HG03103 (cell line): ENCODE measurements at regions not wholly inside any gene's neighbourhood (a gene's known extent, or its start where the extent isn't known, plus 50 kb on each side); places are given as distances from the start of the nearest gene placed in this dataset.

Source experiments
- ATAC-seq: cut with Tn5 transposase; IDR thresholded peaks from one replicate; pipeline ENCODE4 v1.9.1; 2021; ENCODE audit warnings: low read depth; ENCODE audit not compliant: unreplicated experiment

- ATAC-seq = no peak
Measured at GRCh38 chr6:22221211-22221610, 75.6 kb downstream of the PRL start.

DNA sequence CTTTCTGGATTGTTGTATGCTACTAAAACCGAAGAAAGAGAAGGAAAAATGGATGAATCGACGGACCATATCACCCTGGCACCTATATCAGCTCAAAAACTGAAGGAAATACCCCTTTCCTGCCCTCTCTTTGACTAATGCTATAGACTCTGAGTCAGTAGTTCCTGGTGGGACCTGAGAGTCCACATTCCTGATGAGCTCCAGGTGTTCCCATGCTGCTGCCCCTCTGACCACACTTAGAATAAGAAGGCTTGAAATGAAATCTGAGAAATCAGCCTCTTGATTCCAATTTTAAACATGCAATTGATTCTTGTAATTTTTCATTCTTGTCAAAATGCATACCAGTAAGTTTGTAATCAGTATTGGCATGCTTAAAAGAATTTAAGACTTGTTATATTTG, 75.2 kb downstream of the PRL start:
- ATAC-seq = no peak

DNA sequence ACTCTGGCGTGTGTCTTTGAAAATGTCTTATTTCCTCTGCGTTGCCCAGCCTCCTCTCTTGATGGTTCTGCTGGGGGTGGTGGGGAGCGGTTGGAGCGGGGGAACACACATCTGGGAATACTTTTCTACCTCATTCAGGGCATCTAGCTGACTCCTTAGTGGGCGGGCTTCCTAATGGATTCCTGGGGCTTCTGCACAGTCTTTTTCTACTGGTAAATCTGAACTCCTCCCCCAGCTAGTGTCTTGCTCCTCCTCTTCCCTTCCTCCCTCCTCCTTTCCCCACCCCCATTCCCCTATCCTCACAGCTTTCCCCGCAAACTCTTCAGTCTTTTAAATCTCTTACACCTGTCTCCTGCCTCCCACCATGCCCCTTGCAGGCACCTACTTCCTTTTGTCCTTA, 74.4 kb downstream of the PRL start:
- ATAC-seq = no peak

GRCh38 chr6:22227824-22228610, 68.8 kb downstream of the PRL start:
- ATAC-seq = no peak

DNA sequence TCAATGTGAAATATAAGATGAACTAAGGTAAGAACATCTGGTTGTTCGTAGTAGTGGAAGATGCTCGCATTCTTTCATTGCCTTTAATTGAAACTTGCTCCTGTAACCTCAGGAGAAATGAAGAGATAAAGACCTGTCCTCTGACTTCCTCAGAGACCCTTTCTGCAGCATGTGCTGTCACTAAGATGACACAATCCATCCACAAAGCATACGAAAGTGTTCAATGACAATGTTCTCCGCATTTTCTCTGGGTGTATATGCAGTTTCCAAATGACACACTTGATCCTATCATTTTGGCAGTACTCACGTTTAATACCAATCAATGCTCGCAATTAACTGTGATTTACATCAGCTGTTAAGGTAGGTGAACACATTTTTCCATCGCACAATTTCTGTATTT, 65.8 kb downstream of the PRL start:
- no peak for ATAC-seq

DNA sequence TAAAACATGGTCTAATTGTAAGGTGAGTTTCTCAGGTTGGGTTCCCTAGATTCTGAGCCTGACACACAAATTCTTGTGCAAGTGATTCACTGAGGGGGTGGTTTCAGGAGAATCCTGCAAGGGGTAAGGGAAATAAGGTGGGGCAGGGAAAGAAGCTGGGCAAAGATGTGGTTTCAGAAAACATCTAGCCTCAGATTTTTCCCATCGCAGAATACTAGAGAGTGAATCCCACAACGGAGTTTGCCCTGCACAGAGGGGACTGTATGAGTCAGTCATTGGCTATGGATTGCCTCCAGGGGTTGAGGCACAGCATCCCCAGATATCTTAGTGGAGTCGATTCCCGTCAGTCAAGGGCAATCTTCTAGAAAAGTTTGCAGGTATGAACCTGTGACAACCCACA, 65.2 kb downstream of the PRL start:
- no peak for ATAC-seq

GRCh38 chr6:22236626-22237414, 60.0 kb downstream of the PRL start:
- no peak for ATAC-seq
